ENCODE measurements at regions not wholly inside any gene's neighbourhood (a gene's known extent, or its start where the extent isn't known, plus 50 kb on each side); places are given as distances from the start of the nearest gene placed in this dataset.

DNA sequence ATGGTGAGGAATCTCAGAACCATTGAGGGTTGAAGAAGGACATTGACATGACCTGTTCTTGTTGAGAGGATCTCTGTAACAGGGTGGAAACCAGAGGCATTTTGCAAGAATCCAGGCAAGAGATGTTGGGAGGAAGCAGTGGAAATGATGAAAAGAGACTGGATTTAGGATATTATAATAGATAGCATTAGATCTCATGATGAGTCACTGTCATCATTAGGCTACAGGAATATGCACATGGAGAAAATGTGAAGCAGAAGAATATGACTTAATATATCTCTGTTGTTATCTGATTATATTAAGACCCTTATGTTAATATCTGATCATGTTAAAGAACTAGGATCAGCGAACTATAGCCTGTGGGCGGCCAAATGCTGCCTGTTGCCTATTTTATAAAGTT is 393.0 kb upstream of the MTPN start:
- TF ChIP-seq, protein P1, sequence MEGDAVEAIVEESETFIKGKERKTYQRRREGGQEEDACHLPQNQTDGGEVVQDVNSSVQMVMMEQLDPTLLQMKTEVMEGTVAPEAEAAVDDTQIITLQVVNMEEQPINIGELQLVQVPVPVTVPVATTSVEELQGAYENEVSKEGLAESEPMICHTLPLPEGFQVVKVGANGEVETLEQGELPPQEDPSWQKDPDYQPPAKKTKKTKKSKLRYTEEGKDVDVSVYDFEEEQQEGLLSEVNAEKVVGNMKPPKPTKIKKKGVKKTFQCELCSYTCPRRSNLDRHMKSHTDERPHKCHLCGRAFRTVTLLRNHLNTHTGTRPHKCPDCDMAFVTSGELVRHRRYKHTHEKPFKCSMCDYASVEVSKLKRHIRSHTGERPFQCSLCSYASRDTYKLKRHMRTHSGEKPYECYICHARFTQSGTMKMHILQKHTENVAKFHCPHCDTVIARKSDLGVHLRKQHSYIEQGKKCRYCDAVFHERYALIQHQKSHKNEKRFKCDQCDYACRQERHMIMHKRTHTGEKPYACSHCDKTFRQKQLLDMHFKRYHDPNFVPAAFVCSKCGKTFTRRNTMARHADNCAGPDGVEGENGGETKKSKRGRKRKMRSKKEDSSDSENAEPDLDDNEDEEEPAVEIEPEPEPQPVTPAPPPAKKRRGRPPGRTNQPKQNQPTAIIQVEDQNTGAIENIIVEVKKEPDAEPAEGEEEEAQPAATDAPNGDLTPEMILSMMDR (IDR thresholded peaks at IDR 0.05; ENCODE audit: low read depth, low read length) = no peak
- no peak for DNase-seq (ENCODE audit: extremely low read depth, low read depth)

DNA sequence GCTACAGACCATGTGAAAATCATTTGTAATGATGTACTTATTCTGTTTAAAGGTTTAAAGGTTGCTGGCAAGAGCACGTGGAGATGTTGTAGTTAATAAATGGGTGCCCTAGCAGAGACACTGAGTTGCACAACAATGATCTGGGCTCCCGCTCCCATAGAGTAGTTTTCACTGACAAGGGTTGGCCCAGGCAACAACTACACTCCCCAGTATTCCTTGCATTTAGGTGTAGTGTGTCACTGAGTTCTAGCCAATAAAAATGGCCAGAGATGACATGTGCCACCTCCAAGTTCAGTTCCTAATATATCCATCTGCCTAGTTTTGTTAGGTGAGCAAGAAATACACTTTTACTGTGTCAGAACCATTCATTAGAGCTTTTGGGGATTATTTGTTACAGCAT is 392.1 kb upstream of the MTPN start:
- TF ChIP-seq, protein P1 (IDR thresholded peaks at IDR 0.05; ENCODE audit: low read depth, low read length) = no peak
- no peak for DNase-seq (ENCODE audit: extremely low read depth, low read depth)

DNA sequence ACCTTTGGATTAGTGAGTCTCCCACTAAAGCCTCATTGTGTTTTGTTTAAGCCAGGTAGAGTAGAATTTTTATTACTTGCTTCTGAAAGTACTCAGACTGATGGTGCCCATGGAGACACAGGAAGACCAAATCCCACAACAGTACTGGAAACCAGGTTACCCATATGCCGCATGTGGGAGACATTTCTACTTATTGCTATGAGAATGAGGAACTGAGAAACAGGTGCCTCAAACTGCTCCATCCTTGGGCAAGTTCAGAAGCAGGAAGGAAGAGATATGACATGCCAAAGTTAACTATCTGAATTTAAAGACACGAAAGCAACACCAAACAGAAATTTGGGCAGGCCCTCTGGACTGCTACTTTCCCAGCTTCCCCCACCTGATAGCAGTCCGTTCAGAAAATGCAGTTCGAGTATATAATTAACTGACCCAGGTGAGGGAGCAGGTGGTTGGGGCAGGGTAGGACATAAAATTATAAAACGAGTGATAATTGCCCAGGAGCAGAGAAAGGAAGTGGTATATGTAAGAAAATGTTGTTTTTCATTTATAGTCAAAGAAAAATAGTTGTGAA is 382.3 kb upstream of the MTPN start:
- no peak for DNase-seq (ENCODE audit: extremely low read depth, low read depth)
- TF ChIP-seq, protein P1 (IDR thresholded peaks at IDR 0.05; ENCODE audit: low read depth, low read length) = no peak

DNA sequence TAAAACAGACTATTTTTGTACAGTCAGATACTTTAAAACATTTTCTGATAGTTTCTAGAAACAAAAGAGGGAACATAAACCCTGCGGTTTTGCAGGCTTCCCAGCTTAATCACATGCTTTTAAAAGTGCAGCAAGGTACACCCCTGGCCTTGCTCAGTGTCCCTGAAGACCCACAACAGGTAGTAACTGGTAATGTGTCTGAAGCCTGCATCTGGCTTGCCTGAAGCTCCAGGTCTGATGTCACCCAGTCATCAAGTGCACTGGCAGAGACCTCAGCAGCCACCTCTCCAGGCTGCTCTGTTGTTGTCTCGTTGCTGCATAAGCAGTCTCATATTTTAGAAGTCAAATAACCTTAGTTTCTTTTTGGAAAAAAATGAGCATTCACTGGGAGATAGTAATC is 376.1 kb upstream of the MTPN start:
- TF ChIP-seq, protein P1 (IDR thresholded peaks at IDR 0.05; ENCODE audit: low read depth, low read length) = no peak
- no peak for DNase-seq (ENCODE audit: extremely low read depth, low read depth)

DNA sequence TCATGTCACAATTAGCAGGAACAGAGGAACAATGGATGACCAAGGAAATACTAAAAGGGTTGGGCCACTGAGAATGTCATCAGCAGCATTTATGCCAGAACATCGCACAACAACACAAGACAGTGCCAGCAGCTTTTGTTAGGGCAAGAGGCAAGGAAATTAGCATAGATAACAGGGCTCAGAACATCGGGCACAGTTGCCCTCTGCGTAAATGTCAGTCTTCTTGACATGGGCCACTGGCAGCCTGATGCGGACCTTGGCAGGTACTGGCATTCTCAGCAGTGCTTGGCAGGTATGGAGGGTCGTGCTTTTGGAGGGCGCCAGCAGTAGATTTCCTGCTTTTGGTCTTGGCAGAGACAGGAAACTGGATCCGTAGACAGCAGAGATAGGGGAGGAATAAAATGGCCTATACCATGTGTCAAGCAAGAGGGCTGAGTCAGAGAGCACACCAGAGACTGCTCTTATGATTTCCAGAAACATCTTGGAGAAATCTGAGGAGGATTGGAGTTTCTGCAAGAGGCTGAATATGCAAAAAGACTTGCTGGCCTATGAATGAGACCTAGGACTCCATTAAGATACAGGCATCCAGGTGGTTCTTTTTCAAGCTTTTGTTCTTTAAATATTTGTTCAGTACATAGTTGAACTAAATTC is 371.5 kb upstream of the MTPN start:
- TF ChIP-seq, protein P1 (IDR thresholded peaks at IDR 0.05; ENCODE audit: low read depth, low read length) = no peak
- DNase-seq (ENCODE audit: extremely low read depth, low read depth) = no peak

DNA sequence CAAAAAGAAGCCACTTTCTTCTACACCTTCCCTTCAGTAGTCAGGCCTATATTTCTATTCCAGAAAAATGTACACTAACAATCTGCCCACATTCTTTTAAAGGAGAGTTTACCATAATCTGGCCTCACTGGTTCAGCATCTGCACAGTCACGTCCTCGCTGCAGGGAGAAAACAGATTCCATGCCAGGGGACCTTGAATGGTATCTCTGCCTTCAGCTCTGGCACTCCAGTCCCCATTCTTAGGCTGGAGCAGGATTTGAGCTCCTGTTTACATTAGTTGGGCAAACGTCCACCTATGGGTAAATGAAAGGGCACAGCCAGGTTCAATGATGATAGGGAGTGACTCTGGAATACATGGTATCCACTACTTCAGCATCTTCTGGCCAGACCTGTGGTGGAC is 371.0 kb upstream of the MTPN start:
- no peak for DNase-seq (ENCODE audit: extremely low read depth, low read depth)
- TF ChIP-seq, protein P1 (IDR thresholded peaks at IDR 0.05; ENCODE audit: low read depth, low read length) = no peak

DNA sequence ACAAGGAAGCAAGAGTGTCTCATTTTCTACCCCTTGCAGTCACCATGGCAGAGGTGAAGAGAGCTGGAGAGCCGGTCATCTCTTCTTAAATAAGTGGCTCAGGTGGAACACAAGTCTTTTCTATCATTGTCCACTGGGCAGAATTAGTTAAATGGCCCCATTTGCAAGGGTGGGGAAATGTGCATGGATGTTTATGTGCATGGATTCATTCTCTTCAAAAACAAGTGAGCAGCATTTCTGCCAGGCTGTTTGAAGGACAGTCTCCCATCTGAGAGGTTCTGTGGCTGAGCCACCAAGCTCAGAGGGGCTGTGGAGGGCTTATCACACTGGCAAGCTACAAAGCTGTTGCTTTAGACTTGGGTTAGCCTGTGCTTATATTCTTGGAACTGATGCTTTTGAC is 370.3 kb upstream of the MTPN start:
- no peak for DNase-seq (ENCODE audit: extremely low read depth, low read depth)
- TF ChIP-seq, protein P1 (IDR thresholded peaks at IDR 0.05; ENCODE audit: low read depth, low read length) = no peak
